SK-N-SH treated with all-trans-retinoic acid at 6 μM for 48 hours (cell line): ENCODE measurements at regions not wholly inside any gene's neighbourhood (a gene's known extent, or its start where the extent isn't known, plus 50 kb on each side); places are given as distances from the start of the nearest gene placed in this dataset.

Experiments used
- ATAC-seq: fragments of 200-7000 bp; cut with Tn5 transposase; 3 replicates; pipeline ENCODE4 v1.9.1; 2020; ENCODE audit warnings: mild to moderate bottlenecking, moderate library complexity
- ARNTL ChIP-seq: fragments of 450-650 bp; formaldehyde crosslinking; IDR thresholded peaks from 2 replicates; pipeline ENCODE4 v1.5.0; 2020; ENCODE audit warnings: low read depth, mild to moderate bottlenecking, moderate library complexity, borderline replicate concordance
- BACH2 ChIP-seq: fragments of 250-450 bp; sonication (Bioruptor Pico); IDR thresholded peaks from 2 replicates; pipeline ENCODE4 v1.9.0; 2021; ENCODE audit warnings: mild to moderate bottlenecking, borderline replicate concordance
- CREB5 ChIP-seq: fragments of 250-450 bp; sonication (Bioruptor Pico); IDR thresholded peaks from 2 replicates; pipeline ENCODE4 v1.5.1; 2020; ENCODE audit warnings: low read depth, mild to moderate bottlenecking, moderate library complexity
- CSDC2 ChIP-seq: fragments of 250-450 bp; sonication (Bioruptor Pico); IDR thresholded peaks from 2 replicates; pipeline ENCODE4 v1.5.0; 2020; ENCODE audit warnings: mild to moderate bottlenecking, moderate library complexity
- ESRRG ChIP-seq: fragments of 250-450 bp; sonication (Bioruptor Pico); IDR thresholded peaks from 2 replicates; pipeline ENCODE4 v1.6.1; 2021; ENCODE audit warnings: mild to moderate bottlenecking
- GLIS3 ChIP-seq: fragments of 250-450 bp; sonication (Bioruptor Pico); IDR thresholded peaks from 2 replicates; pipeline ENCODE4 v1.5.0; 2020; ENCODE audit warnings: mild to moderate bottlenecking, moderate library complexity
- ISL1 ChIP-seq: fragments of 250-450 bp; sonication (Bioruptor Pico); IDR thresholded peaks from 2 replicates; pipeline ENCODE4 v2.1.2; 2022; ENCODE audit warnings: mild to moderate bottlenecking, moderate library complexity
- OSR1 ChIP-seq: fragments of 250-450 bp; sonication (Bioruptor Pico); IDR thresholded peaks from 2 replicates; pipeline ENCODE4 v1.8.0; 2022; ENCODE audit warnings: moderate library complexity, mild to moderate bottlenecking, inconsistent platforms
- PATZ1 ChIP-seq: fragments of 250-450 bp; sonication (Bioruptor Pico); IDR thresholded peaks from 2 replicates; pipeline ENCODE4 v1.8.0; 2020; ENCODE audit warnings: mild to moderate bottlenecking, moderate library complexity, borderline replicate concordance
- POU6F1 ChIP-seq: fragments of 250-450 bp; sonication (Bioruptor Pico); IDR thresholded peaks from 2 replicates; pipeline ENCODE4 v1.8.0; 2021; ENCODE audit warnings: low read depth, mild to moderate bottlenecking, moderate library complexity, borderline replicate concordance
- PPARA ChIP-seq: fragments of 250-450 bp; sonication (Bioruptor Pico); IDR thresholded peaks from 2 replicates; pipeline ENCODE4 v1.5.0; 2020; ENCODE audit warnings: mild to moderate bottlenecking, borderline replicate concordance
- RARB ChIP-seq: fragments of 250-450 bp; sonication (Bioruptor Pico); IDR thresholded peaks from 2 replicates; pipeline ENCODE4 v1.8.0; 2021; ENCODE audit warnings: mild to moderate bottlenecking, moderate library complexity
- SNAI2 ChIP-seq: fragments of 250-450 bp; sonication (Bioruptor Pico); IDR thresholded peaks from 2 replicates; pipeline ENCODE4 v1.5.0; 2020; ENCODE audit warnings: mild to moderate bottlenecking, moderate library complexity
- TCF4 ChIP-seq: fragments of 250-450 bp; sonication (Bioruptor Pico); IDR thresholded peaks from 2 replicates; pipeline ENCODE4 v1.8.0; 2021; ENCODE audit warnings: mild to moderate bottlenecking, moderate library complexity, borderline replicate concordance
- TOX ChIP-seq: fragments of 250-450 bp; sonication (Bioruptor Pico); IDR thresholded peaks from 2 replicates; pipeline ENCODE4 v1.8.0; 2021; ENCODE audit warnings: mild to moderate bottlenecking, moderate library complexity, borderline replicate concordance
- ZC3H10 ChIP-seq: fragments of 250-450 bp; sonication (Bioruptor Pico); IDR thresholded peaks from 2 replicates; pipeline ENCODE4 v1.5.1; 2021; ENCODE audit warnings: mild to moderate bottlenecking, moderate library complexity
- ZFP3 ChIP-seq: fragments of 250-450 bp; sonication (Bioruptor Pico); IDR thresholded peaks from 2 replicates; pipeline ENCODE4 v1.5.0; 2020; ENCODE audit warnings: mild to moderate bottlenecking, moderate library complexity
- ZFP30 ChIP-seq: fragments of 450-650 bp; formaldehyde crosslinking; IDR thresholded peaks from 2 replicates; pipeline ENCODE4 v1.5.0; 2022; ENCODE audit warnings: mild to moderate bottlenecking, moderate library complexity
- ZNF565 ChIP-seq: fragments of 450-650 bp; formaldehyde crosslinking; conservative IDR thresholded peaks from 2 replicates; pipeline ENCODE4 v1.5.0; 2020; ENCODE audit warnings: low read depth, mild to moderate bottlenecking, moderate library complexity
- ZNF70 ChIP-seq: fragments of 450-650 bp; formaldehyde crosslinking; IDR thresholded peaks from 2 replicates; pipeline ENCODE4 v1.5.0; 2020; ENCODE audit warnings: mild to moderate bottlenecking, moderate library complexity
- ZNF8 ChIP-seq: fragments of 450-650 bp; formaldehyde crosslinking; IDR thresholded peaks from 2 replicates; pipeline ENCODE4 v1.5.0; 2020; ENCODE audit warnings: mild to moderate bottlenecking, moderate library complexity
- TF ChIP-seq, protein P1 (sequence below): fragments of 250-450 bp; sonication (Bioruptor Pico); IDR thresholded peaks from 2 replicates; pipeline ENCODE4 v1.5.0; 2020; ENCODE audit warnings: mild to moderate bottlenecking, moderate library complexity
- TF ChIP-seq, protein P2 (sequence below): fragments of 250-450 bp; sonication (Bioruptor Pico); IDR thresholded peaks from 2 replicates; pipeline ENCODE4 v1.5.1; 2021; ENCODE audit warnings: mild to moderate bottlenecking, moderate library complexity

DNA sequence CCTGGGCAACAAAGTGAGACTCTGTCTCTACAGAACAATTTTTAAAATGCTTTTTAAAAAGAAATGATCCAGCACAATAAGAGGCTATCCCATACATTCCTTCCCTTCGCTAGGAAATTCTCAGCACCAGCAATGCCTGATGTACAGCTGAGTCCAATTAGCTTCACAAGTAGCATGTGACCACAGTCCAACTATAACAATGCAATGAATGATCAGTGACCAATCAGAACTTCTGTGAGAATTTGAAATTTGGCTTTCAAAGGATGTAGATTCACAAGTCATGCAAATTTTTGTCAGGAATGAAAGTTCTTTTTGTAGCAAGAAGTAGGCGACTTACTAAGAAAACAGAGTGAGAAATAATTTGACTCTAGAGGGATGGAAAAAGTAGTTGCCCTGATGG is 278.5 kb upstream of the UGT8 start:
- TF ChIP-seq GLIS3 (CRISPR knock-in tag) (no peak), OSR1 (CRISPR knock-in tag) (no peak), ZFP3 (no peak)
- ATAC-seq, result no peak

- TF ChIP-seq ZNF8 (no peak), ZNF565 (no peak), CSDC2 (CRISPR knock-in tag) (no peak), PATZ1 (CRISPR knock-in tag) (no peak), TCF4 (CRISPR knock-in tag) (no peak), ZNF70 (CRISPR knock-in tag) (no peak), ISL1 (no peak), PPARA (no peak), CREB5 (CRISPR knock-in tag) (no peak), ZC3H10 (CRISPR knock-in tag) (no peak), TOX (CRISPR knock-in tag) (no peak), RARB (no peak), ZFP3 (no peak), OSR1 (CRISPR knock-in tag) (no peak), ESRRG (CRISPR knock-in tag) (no peak), POU6F1 (CRISPR knock-in tag) (no peak), ZFP30 (no peak), SNAI2 (CRISPR knock-in tag) (no peak), BACH2 (CRISPR knock-in tag) (no peak)
- TF ChIP-seq, protein P1, sequence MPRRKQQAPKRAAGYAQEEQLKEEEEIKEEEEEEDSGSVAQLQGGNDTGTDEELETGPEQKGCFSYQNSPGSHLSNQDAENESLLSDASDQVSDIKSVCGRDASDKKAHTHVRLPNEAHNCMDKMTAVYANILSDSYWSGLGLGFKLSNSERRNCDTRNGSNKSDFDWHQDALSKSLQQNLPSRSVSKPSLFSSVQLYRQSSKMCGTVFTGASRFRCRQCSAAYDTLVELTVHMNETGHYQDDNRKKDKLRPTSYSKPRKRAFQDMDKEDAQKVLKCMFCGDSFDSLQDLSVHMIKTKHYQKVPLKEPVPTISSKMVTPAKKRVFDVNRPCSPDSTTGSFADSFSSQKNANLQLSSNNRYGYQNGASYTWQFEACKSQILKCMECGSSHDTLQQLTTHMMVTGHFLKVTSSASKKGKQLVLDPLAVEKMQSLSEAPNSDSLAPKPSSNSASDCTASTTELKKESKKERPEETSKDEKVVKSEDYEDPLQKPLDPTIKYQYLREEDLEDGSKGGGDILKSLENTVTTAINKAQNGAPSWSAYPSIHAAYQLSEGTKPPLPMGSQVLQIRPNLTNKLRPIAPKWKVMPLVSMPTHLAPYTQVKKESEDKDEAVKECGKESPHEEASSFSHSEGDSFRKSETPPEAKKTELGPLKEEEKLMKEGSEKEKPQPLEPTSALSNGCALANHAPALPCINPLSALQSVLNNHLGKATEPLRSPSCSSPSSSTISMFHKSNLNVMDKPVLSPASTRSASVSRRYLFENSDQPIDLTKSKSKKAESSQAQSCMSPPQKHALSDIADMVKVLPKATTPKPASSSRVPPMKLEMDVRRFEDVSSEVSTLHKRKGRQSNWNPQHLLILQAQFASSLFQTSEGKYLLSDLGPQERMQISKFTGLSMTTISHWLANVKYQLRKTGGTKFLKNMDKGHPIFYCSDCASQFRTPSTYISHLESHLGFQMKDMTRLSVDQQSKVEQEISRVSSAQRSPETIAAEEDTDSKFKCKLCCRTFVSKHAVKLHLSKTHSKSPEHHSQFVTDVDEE (CRISPR knock-in tag), result no peak
- no peak for ATAC-seq
Observed at GRCh38 chr4:114321366-114321765, 277.2 kb upstream of the UGT8 start.

GRCh38 chr4:114323841-114324240 is 274.8 kb upstream of the UGT8 start:
- ATAC-seq, result no peak
- TF ChIP-seq TOX (CRISPR knock-in tag), result no peak
- TF ChIP-seq RARB, result no peak
- no peak for TF ChIP-seq SNAI2 (CRISPR knock-in tag)
- no peak for TF ChIP-seq ESRRG (CRISPR knock-in tag)
- no peak for TF ChIP-seq TCF4 (CRISPR knock-in tag)
- TF ChIP-seq ARNTL (CRISPR knock-in tag), result no peak
- TF ChIP-seq ZNF70 (CRISPR knock-in tag), result no peak
- no peak for TF ChIP-seq PPARA
- TF ChIP-seq GLIS3 (CRISPR knock-in tag), result no peak
- TF ChIP-seq, protein P2, sequence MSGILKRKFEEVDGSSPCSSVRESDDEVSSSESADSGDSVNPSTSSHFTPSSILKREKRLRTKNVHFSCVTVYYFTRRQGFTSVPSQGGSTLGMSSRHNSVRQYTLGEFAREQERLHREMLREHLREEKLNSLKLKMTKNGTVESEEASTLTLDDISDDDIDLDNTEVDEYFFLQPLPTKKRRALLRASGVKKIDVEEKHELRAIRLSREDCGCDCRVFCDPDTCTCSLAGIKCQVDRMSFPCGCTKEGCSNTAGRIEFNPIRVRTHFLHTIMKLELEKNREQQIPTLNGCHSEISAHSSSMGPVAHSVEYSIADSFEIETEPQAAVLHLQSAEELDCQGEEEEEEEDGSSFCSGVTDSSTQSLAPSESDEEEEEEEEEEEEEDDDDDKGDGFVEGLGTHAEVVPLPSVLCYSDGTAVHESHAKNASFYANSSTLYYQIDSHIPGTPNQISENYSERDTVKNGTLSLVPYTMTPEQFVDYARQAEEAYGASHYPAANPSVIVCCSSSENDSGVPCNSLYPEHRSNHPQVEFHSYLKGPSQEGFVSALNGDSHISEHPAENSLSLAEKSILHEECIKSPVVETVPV, result no peak
- TF ChIP-seq CREB5 (CRISPR knock-in tag), result no peak
- TF ChIP-seq ZC3H10 (CRISPR knock-in tag), result no peak
- no peak for TF ChIP-seq POU6F1 (CRISPR knock-in tag)
- no peak for TF ChIP-seq ZNF8
- no peak for TF ChIP-seq ZFP30
- TF ChIP-seq, protein P1 (CRISPR knock-in tag), result no peak
- TF ChIP-seq ISL1, result no peak
